ENCODE measurements at regions not wholly inside any gene's neighbourhood (a gene's known extent, or its start where the extent isn't known, plus 50 kb on each side); places are given as distances from the start of the nearest gene placed in this dataset.

DNA sequence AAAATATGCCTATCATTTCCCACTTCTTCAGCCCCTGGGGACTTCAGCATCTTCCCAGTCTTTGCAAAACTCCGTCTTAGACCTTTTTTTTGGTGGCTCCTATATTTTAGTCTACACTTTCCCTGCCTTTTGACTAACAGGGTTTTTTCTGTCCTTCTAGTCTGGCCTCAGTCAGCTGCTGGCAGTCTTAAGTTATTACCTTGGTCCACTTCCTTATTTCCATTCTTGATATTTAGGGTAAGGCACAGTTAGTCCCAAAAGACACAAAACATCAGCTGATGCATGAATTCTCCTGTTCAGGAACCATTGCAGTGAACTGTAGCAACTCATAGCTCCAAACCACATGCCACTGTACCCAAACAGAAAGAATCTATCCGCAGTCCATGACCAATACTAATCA lies 234.6 kb upstream of the RFC3 start:
- no peak overlapping the region for H3K4me3 ChIP-seq (ENCODE audit: insufficient read length, low read depth)
- no peaks in the 10 kb centered on the region for H3K4me1 ChIP-seq (ENCODE audit: insufficient read depth, insufficient read length)
- H3K27me3 ChIP-seq (ENCODE audit: insufficient read depth, insufficient read length), result no peaks in the 10 kb centered on the region
- H3K36me3 ChIP-seq (ENCODE audit: insufficient read depth, insufficient read length, low read length), result no peaks in the 10 kb centered on the region
- TF ChIP-seq YY1 (IDR thresholded peaks at IDR 0.05; ENCODE audit: insufficient read depth, insufficient read length) (no peak), ZNF274 (IDR thresholded peaks at IDR 0.05; ENCODE audit: low read depth, low read length) (no peak), SUZ12 (IDR thresholded peaks at IDR 0.05; ENCODE audit: extremely low read depth, insufficient read depth, insufficient read length) (no peak)
- no peak for DNase-seq (ENCODE audit: low read depth, low spot score)
- no peaks in the 10 kb centered on the region for H3K9me3 ChIP-seq (ENCODE audit: insufficient read depth, low read length)
- no peak overlapping the region for H3K9ac ChIP-seq (ENCODE audit: insufficient read length, low read depth)

DNA sequence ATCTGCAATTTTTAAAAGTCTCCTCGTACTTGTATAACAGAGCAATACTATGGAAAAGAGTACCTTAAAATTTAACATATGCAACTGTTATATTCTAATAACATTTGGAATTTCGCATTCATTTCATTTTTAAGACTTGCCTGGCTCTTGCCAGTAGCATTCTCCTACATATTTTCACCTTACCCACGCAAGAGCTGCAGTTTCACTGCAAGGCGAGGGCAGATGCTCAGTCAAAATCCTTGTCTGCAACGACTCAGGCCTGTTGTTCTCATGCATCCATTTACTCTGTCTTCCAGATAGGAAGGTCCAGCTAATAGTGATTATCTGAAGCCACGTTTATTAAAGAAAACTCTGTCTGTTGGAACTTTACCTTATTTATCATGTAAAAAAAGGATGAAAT lies 227.0 kb upstream of the RFC3 start:
- H3K9ac ChIP-seq (ENCODE audit: insufficient read length, low read depth), result no peak overlapping the region
- H3K4me1 ChIP-seq (ENCODE audit: insufficient read depth, insufficient read length), result no peaks in the 10 kb centered on the region
- DNase-seq (ENCODE audit: low read depth, low spot score), result no peak
- TF ChIP-seq ZNF274 (IDR thresholded peaks at IDR 0.05; ENCODE audit: low read depth, low read length), result no peak
- H3K4me3 ChIP-seq (ENCODE audit: insufficient read length, low read depth), result no peak overlapping the region
- no peaks in the 10 kb centered on the region for H3K27me3 ChIP-seq (ENCODE audit: insufficient read depth, insufficient read length)
- H3K36me3 ChIP-seq (ENCODE audit: insufficient read depth, insufficient read length, low read length), result no peaks in the 10 kb centered on the region
- no peaks in the 10 kb centered on the region for H3K9me3 ChIP-seq (ENCODE audit: insufficient read depth, low read length)

DNA sequence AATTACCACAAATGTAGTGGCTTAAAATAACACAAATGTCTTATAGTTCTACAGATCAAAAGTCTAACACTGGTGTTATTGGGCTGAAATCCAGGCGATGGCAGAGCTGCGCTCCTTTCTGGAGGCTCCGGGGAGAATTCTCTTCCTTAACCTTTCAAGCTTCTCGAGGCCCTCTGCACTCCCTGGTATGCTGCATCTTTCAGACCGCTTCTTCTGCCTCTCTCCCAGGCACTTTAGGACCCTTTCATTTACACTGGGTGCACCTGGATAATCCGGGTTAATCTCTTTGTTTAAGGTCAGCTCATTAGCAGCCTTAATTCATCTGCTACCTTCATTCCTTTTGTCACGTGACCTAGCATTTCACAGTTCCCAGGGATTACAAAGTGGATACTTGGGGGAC lies 211.3 kb upstream of the RFC3 start:
- no peak for TF ChIP-seq SUZ12 (IDR thresholded peaks at IDR 0.05; ENCODE audit: extremely low read depth, insufficient read depth, insufficient read length)
- TF ChIP-seq YY1 (IDR thresholded peaks at IDR 0.05; ENCODE audit: insufficient read depth, insufficient read length), result no peak
- no peak for TF ChIP-seq ZNF274 (IDR thresholded peaks at IDR 0.05; ENCODE audit: low read depth, low read length)
- Histone ChIP-seq H3K27me3 (ENCODE audit: insufficient read depth, insufficient read length) (no peaks in the 10 kb centered on the region), H3K36me3 (ENCODE audit: insufficient read depth, insufficient read length, low read length) (no peaks in the 10 kb centered on the region), H3K9me3 (ENCODE audit: insufficient read depth, low read length) (no peaks in the 10 kb centered on the region; the same call in 1 of the 2 replicates), H3K9ac (ENCODE audit: insufficient read length, low read depth) (no peak overlapping the region), H3K4me1 (ENCODE audit: insufficient read depth, insufficient read length) (no peaks in the 10 kb centered on the region), H3K4me3 (ENCODE audit: insufficient read length, low read depth) (no peak overlapping the region)
- no peak for DNase-seq (ENCODE audit: low read depth, low spot score)

DNA sequence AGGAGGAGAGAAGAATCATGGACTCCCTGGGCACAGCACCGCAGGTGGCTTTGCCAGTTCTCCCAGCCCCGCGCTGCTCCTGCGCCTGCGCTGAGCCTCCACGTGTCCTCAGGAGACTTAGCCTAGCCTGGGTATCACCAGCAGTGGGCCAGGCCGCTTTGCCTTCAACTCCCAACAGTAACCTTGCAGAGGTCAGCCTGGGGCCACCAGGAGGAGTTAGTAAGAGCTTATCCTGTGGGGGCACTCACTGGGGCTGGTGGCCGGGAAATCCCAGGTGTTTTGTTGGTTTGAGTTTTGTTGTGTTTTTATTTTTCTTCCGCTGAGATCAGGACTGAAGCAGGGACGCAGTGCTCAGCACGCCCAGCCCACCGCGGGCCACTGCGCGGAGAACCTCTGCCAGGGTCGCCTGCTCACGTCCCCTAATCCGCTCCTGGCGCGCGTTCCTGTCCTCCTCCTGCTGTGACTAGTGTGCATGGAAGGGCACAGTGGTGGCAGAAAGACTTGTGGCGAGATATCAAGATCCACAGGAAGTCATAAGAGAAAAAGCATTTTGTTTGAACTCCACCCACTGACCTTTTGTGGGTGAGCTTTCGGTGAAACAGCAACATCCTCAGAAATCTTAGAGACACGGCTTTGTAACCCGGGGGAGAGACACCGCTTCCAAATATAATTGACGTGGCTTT lies 207.4 kb upstream of the RFC3 start:
- TF ChIP-seq ZNF274 (IDR thresholded peaks at IDR 0.05; ENCODE audit: low read depth, low read length), result no peak
- no peak for TF ChIP-seq YY1 (IDR thresholded peaks at IDR 0.05; ENCODE audit: insufficient read depth, insufficient read length)
- TF ChIP-seq SUZ12 (IDR thresholded peaks at IDR 0.05; ENCODE audit: extremely low read depth, insufficient read depth, insufficient read length), result no peak
- Histone ChIP-seq H3K36me3 (ENCODE audit: insufficient read depth, insufficient read length, low read length) (no peaks in the 10 kb centered on the region), H3K4me3 (ENCODE audit: insufficient read length, low read depth) (no peak overlapping the region), H3K4me1 (ENCODE audit: insufficient read depth, insufficient read length) (no peaks in the 10 kb centered on the region), H3K27me3 (ENCODE audit: insufficient read depth, insufficient read length) (no peaks in the 10 kb centered on the region), H3K9me3 (ENCODE audit: insufficient read depth, low read length) (no peaks in the 10 kb centered on the region), H3K9ac (ENCODE audit: insufficient read length, low read depth) (no peak overlapping the region)
- DNase-seq (ENCODE audit: low read depth, low spot score), result no peak

DNA sequence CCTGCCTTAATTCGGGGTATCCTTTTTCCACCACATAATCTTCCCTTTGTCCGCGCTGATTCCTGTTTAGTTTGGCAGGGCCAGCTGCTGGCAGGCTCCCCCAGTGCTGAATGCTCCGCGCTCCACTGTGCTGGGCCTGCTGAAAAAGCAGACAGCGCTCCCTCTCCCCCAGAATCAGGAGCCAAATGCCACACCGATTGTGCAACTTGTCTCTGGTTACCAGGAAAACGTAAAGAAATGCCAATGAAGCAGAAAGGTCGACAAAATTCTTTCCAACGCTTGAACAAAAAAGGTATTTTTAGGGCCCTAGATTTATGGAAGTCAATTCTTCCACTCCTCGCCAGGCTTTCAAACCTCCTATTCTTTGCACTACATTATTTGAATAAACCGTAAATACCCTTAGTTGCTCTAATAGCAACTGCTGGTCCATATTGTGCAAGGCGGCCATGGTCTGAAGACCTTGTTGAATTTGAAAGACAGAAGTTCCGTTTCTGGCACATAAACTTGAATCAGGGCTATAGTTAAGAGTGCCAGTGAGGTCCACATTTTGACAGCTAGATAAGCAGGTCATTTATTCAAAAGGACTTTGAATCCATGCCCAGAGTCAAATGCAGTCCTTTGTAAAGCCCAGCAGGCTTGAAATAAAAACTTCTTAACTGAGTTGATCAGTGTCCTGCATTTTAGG lies 206.7 kb upstream of the RFC3 start:
- Histone ChIP-seq H3K9me3 (ENCODE audit: insufficient read depth, low read length) (no peaks in the 10 kb centered on the region), H3K4me1 (ENCODE audit: insufficient read depth, insufficient read length) (no peaks in the 10 kb centered on the region), H3K36me3 (ENCODE audit: insufficient read depth, insufficient read length, low read length) (no peaks in the 10 kb centered on the region), H3K27me3 (ENCODE audit: insufficient read depth, insufficient read length) (no peaks in the 10 kb centered on the region), H3K4me3 (ENCODE audit: insufficient read length, low read depth) (no peak overlapping the region), H3K9ac (ENCODE audit: insufficient read length, low read depth) (no peak overlapping the region)
- TF ChIP-seq ZNF274 (IDR thresholded peaks at IDR 0.05; ENCODE audit: low read depth, low read length), result no peak
- TF ChIP-seq SUZ12 (IDR thresholded peaks at IDR 0.05; ENCODE audit: extremely low read depth, insufficient read depth, insufficient read length), result no peak
- no peak for TF ChIP-seq YY1 (IDR thresholded peaks at IDR 0.05; ENCODE audit: insufficient read depth, insufficient read length)
- no peak for DNase-seq (ENCODE audit: low read depth, low spot score)

DNA sequence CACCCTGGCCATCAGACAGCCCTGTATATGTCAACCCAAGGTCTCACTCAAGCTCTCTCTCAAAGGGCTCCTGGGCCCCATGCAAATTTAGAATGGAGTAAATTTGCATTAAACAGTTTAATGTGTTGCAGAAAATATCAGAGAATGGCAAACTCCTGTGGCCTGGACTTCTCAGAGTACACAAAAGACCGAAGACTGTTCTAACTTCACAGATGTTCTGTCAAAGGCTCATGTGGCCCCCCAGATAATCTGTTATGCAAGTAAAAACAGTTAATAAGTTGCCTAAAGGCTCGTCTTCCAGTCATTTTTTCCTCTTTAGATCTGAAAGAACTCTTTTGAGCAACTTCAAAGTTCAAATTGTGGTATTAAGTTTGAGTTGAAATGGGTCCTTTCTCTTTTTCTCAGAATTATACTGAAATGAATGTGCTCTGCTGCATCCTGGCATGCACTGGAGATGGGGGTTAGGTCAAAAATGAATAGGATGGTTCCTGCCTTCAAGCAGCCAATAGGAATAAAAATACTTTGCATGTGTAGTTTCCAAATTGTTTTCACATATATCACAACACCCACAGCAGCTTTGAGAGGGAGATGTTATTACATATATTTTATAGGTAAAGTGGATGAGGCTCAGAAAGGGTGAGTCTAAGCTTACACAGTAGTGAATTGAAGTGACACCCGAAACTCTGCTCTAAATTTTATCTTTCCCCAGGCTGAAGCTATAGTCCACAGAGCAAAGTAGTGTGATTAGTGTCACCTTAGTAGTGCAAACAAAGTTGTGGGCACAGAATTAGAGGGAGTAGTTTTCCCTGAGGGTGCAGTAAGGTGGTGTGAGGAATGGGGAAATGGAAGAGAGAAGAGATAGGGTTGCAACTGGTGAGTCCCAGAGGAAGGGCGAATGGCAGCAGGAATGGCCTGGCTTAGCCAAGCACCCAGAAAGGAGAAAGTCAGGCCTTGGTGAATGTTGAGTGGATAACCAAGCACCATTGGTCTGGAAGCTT lies 205.0 kb upstream of the RFC3 start:
- TF ChIP-seq ZNF274 (IDR thresholded peaks at IDR 0.05; ENCODE audit: low read depth, low read length) (no peak), YY1 (IDR thresholded peaks at IDR 0.05; ENCODE audit: insufficient read depth, insufficient read length) (no peak), SUZ12 (IDR thresholded peaks at IDR 0.05; ENCODE audit: extremely low read depth, insufficient read depth, insufficient read length) (no peak)
- H3K27me3 ChIP-seq (ENCODE audit: insufficient read depth, insufficient read length), result no peaks in the 10 kb centered on the region
- H3K36me3 ChIP-seq (ENCODE audit: insufficient read depth, insufficient read length, low read length), result no peaks in the 10 kb centered on the region
- DNase-seq (ENCODE audit: low read depth, low spot score), result no peak
- no peaks in the 10 kb centered on the region for H3K9me3 ChIP-seq (ENCODE audit: insufficient read depth, low read length)
- H3K4me1 ChIP-seq (ENCODE audit: insufficient read depth, insufficient read length), result no peaks in the 10 kb centered on the region
- no peak overlapping the region for H3K9ac ChIP-seq (ENCODE audit: insufficient read length, low read depth)
- no peak overlapping the region for H3K4me3 ChIP-seq (ENCODE audit: insufficient read length, low read depth)

- no peak for DNase-seq (ENCODE audit: low read depth, low spot score)
- no peaks in the 10 kb centered on the region for H3K9me3 ChIP-seq (ENCODE audit: insufficient read depth, low read length)
- no peaks in the 10 kb centered on the region for H3K27me3 ChIP-seq (ENCODE audit: insufficient read depth, insufficient read length)
- no peak overlapping the region for H3K4me3 ChIP-seq (ENCODE audit: insufficient read length, low read depth)
- TF ChIP-seq SUZ12 (IDR thresholded peaks at IDR 0.05; ENCODE audit: extremely low read depth, insufficient read depth, insufficient read length), result no peak
- TF ChIP-seq YY1 (IDR thresholded peaks at IDR 0.05; ENCODE audit: insufficient read depth, insufficient read length), result no peak
- TF ChIP-seq ZNF274 (IDR thresholded peaks at IDR 0.05; ENCODE audit: low read depth, low read length), result no peak
- H3K4me1 ChIP-seq (ENCODE audit: insufficient read depth, insufficient read length), result no peaks in the 10 kb centered on the region
- no peaks in the 10 kb centered on the region for H3K36me3 ChIP-seq (ENCODE audit: insufficient read depth, insufficient read length, low read length)
- H3K9ac ChIP-seq (ENCODE audit: insufficient read length, low read depth), result no peak overlapping the region
These were observed 202.5 kb upstream of the RFC3 start for GRCh38 chr13:33615436-33615835.

All from NT2/D1 (cell line).